ENCODE measurements at regions not wholly inside any gene's neighbourhood (a gene's known extent, or its start where the extent isn't known, plus 50 kb on each side); places are given as distances from the start of the nearest gene placed in this dataset.

- Mint-ChIP-seq H3K4me1 (peaks cover 15% of the 10 kb centered on the region), H3K9me3 (peaks cover 8% of the 10 kb centered on the region), H3K27ac (no peak overlapping the region), H3K36me3 (peaks cover 1% of the 10 kb centered on the region), H3K4me3 (no peak overlapping the region), H3K27me3 (ENCODE audit: insufficient read depth, low read depth) (peaks cover 4% of the 10 kb centered on the region)
- H3K9ac ChIP-seq = no peak overlapping the region
- no peaks in the 10 kb centered on the region for H3K36me3 ChIP-seq
- no peak overlapping the region for H3K4me3 ChIP-seq
- peaks cover under 1% of the 10 kb centered on the region for H3K4me1 ChIP-seq
- no peaks in the 10 kb centered on the region for H3K79me2 ChIP-seq (ENCODE audit: low read depth)
- DNase-seq (ENCODE audit: low spot score) = no peak
- no peak overlapping the region for H3K4me2 ChIP-seq
- TF ChIP-seq, protein P1, sequence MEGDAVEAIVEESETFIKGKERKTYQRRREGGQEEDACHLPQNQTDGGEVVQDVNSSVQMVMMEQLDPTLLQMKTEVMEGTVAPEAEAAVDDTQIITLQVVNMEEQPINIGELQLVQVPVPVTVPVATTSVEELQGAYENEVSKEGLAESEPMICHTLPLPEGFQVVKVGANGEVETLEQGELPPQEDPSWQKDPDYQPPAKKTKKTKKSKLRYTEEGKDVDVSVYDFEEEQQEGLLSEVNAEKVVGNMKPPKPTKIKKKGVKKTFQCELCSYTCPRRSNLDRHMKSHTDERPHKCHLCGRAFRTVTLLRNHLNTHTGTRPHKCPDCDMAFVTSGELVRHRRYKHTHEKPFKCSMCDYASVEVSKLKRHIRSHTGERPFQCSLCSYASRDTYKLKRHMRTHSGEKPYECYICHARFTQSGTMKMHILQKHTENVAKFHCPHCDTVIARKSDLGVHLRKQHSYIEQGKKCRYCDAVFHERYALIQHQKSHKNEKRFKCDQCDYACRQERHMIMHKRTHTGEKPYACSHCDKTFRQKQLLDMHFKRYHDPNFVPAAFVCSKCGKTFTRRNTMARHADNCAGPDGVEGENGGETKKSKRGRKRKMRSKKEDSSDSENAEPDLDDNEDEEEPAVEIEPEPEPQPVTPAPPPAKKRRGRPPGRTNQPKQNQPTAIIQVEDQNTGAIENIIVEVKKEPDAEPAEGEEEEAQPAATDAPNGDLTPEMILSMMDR (IDR thresholded peaks at IDR 0.05) = no peak
- TF ChIP-seq EZH2 (IDR thresholded peaks at IDR 0.05) (no peak), EZH2phosphoT487 (IDR thresholded peaks at IDR 0.05) (no peak)
- no peak overlapping the region for H2AFZ ChIP-seq (replicated peaks)
- H3F3A ChIP-seq (ENCODE audit: low read depth) = no peaks in the 10 kb centered on the region
- H4K20me1 ChIP-seq (ENCODE audit: low read depth) = no peaks in the 10 kb centered on the region
- H3K27me3 ChIP-seq = peaks cover 3% of the 10 kb centered on the region
- no peaks in the 10 kb centered on the region for H3K9me3 ChIP-seq (ENCODE audit: low read depth)
- no peak overlapping the region for H3K27ac ChIP-seq
Observed at GRCh38 chr2:20551260-20551944, 99.5 kb downstream of the HS1BP3 start.

- no peaks in the 10 kb centered on the region for H3K36me3 Mint-ChIP-seq
- Histone ChIP-seq H3K79me2 (ENCODE audit: low read depth) (no peaks in the 10 kb centered on the region), H2AFZ (replicated peaks) (no peak overlapping the region), H3K9ac (no peak overlapping the region), H3K36me3 (no peaks in the 10 kb centered on the region), H3F3A (ENCODE audit: low read depth) (peaks cover 1% of the 10 kb centered on the region), H3K27ac (no peak overlapping the region), H3K9me3 (ENCODE audit: low read depth) (no peaks in the 10 kb centered on the region), H3K4me2 (no peak overlapping the region), H4K20me1 (ENCODE audit: low read depth) (no peaks in the 10 kb centered on the region), H3K4me3 (no peak overlapping the region), H3K27me3 (peaks cover 6% of the 10 kb centered on the region), H3K4me1 (peaks cover 6% of the 10 kb centered on the region)
- no peak for DNase-seq (ENCODE audit: low spot score)
- TF ChIP-seq EZH2 (IDR thresholded peaks at IDR 0.05) = no peak
- TF ChIP-seq, protein P1 (IDR thresholded peaks at IDR 0.05) = no peak
- no peak for TF ChIP-seq EZH2phosphoT487 (IDR thresholded peaks at IDR 0.05)
- peaks cover 4% of the 10 kb centered on the region for H3K27me3 Mint-ChIP-seq (ENCODE audit: insufficient read depth, low read depth)
- peaks cover 20% of the 10 kb centered on the region for H3K4me1 Mint-ChIP-seq
- H3K4me3 Mint-ChIP-seq = no peak overlapping the region
- no peak overlapping the region for H3K27ac Mint-ChIP-seq
- H3K9me3 Mint-ChIP-seq = peaks cover 7% of the 10 kb centered on the region
Observed at GRCh38 chr2:20551945-20552328, 99.0 kb downstream of the HS1BP3 start.

DNA sequence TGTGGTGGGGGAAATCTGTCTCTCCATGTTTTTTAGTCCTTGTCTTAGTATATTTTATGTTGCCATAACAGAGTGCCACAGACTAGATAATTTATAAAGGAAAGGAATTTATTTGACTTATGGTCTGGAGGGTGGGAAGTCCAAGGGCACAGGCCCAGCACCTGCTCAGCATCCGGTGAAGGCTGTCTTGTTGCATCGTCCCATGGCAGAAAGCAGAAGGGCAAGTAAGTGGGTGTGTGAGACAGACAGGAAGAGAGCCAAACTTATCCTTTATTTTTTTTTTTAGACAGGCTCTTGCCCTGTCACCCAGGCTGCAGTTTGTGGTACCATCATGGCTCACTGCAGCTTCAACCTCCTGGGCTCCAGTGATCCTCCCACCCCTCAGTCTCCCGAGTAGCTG is 98.1 kb downstream of the HS1BP3 start:
- Mint-ChIP-seq H3K4me1 (peaks cover 29% of the 10 kb centered on the region), H3K4me3 (peak overlapping the region; percentile 44), H3K9me3 (peaks cover 7% of the 10 kb centered on the region), H3K36me3 (no peaks in the 10 kb centered on the region), H3K27ac (peak overlapping the region; percentile 18), H3K27me3 (ENCODE audit: insufficient read depth, low read depth) (peaks cover 4% of the 10 kb centered on the region)
- Histone ChIP-seq H4K20me1 (ENCODE audit: low read depth) (no peaks in the 10 kb centered on the region), H3K79me2 (ENCODE audit: low read depth) (no peaks in the 10 kb centered on the region), H3K4me1 (peaks cover 15% of the 10 kb centered on the region), H3K27ac (no peak overlapping the region), H3K4me2 (no peak overlapping the region), H3K36me3 (no peaks in the 10 kb centered on the region), H3F3A (ENCODE audit: low read depth) (peaks cover 7% of the 10 kb centered on the region), H2AFZ (replicated peaks) (no peak overlapping the region), H3K9me3 (ENCODE audit: low read depth) (no peaks in the 10 kb centered on the region), H3K4me3 (no peak overlapping the region), H3K27me3 (peaks cover 6% of the 10 kb centered on the region), H3K9ac (no peak overlapping the region)
- DNase-seq (ENCODE audit: low spot score) = no peak
- no peak for TF ChIP-seq EZH2phosphoT487 (IDR thresholded peaks at IDR 0.05)
- TF ChIP-seq, protein P1 (IDR thresholded peaks at IDR 0.05) = no peak
- TF ChIP-seq EZH2 (IDR thresholded peaks at IDR 0.05) = no peak

Data from neural progenitor cell (in vitro differentiated cells).